ENCODE measurements at regions not wholly inside any gene's neighbourhood (a gene's known extent, or its start where the extent isn't known, plus 50 kb on each side); places are given as distances from the start of the nearest gene placed in this dataset.

DNA sequence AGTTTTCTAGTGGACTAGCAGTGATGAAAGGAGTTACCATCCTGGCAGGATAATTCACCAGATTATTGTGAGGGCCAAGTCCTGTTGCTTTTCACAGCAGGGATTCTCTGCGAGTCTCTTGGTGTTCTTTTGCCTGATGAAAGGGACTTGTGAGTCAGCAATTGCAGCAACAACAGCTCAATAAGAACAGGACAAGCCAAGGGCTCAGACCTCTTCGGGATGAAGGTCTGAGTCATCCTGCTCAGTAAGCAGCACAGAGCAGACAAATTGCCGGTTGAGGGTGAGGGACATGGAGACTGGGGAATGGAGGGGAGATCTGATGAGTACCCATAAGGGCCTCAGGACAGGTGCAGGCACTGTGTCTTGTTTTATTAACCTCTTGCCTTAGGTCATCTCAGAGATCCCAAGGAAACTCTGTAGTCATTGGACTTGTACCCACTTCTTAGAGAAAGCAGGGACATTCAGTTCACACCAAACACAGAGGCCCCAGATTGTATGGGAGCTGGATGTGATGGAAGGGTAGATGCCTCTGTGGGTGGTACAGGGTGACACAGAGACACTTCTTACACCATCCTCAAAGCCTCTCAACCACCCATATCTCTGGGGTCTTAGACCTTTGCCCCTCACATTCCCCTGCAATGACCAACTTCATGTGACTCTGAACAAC is 173.8 kb upstream of the TLE3 start:
- in situ Hi-C loops (cut with HindIII; ENCODE audit: low sequenced_read_pairs), result no loop called here

DNA sequence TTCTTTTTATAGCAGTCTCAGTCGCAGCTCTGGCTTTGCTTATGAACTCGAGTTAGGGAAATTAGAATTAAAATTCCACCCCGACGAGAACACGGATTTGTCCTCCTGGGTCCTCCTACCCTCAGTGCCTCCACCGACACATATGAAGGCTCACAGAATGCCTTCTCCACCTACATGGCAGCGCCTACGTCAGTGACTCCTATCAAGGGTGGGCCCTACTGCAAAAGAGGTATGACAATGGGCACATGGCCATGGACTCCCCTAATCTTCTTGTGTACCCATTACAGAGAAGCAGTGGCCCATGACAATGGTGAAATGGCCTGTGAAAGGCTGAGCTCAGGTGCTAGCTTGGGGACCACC is 173.0 kb upstream of the TLE3 start:
- in situ Hi-C loops (cut with HindIII; ENCODE audit: low sequenced_read_pairs), result no loop called here

DNA sequence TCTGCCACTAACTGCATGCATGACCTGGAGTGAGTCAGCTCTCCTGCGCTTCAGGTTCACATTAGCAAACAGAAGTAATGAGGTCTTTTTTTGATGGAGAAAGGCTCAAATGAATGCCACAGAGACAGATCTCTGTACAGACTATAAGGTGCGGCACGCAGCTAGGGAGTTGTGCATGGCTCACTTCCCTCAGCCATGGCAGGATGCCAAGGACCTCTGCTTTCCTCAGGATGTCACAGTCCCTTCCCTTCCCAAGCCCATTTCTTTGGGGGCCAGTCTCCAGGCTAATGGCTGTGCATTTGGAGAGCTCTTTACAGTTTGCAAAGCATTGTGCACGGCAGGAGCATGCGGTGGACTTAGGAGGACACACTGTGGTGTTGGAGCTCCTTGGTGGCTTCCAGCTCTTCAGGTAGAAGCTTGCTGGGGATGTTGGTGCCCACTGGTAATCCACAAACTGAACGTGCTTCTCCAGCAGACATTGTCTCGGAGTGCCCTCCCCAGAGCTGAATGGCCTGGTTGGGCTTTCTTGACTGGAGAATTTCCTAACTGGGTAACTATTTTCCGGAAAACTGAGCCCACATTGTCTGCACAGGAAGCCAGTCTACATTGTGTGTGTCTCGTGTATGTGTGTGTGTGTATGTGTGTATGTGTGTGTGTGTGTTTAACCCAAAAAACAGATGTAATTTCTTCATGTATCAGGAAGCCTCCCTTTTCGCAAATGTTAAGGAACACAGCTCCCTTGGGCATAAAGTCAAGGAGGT is 172.5 kb upstream of the TLE3 start:
- in situ Hi-C loops (cut with HindIII; ENCODE audit: low sequenced_read_pairs), result no loop called here

DNA sequence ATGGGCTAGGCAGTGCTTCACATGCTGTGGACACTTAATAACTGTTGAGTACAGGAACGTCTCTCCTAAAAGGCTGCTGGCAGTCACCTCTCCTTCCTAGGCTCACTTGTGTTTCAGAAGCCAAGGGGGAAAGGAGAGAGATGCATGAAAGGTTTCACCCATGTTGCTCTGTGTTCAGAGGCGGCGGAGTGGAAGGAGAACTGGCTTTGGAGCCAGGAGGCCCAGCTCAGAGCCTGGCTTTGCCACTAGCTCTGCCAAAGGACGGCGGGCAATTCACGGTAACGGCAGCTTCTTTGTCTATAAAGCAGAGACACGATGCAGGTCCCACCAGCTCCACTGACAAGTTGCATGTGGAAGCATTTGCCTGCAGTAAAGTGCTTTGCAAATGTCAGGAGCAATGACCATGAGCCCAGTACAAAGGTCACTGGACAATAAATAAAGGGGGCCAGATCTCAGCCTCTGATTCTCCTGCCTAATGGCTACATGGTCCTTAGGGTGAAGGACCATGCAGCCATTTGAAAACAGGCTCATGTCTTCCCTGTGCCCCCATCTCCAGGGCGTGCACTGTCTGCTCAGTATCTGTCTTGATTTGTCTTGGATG is 171.7 kb upstream of the TLE3 start:
- in situ Hi-C loops (cut with HindIII; ENCODE audit: low sequenced_read_pairs), result no loop called here

DNA sequence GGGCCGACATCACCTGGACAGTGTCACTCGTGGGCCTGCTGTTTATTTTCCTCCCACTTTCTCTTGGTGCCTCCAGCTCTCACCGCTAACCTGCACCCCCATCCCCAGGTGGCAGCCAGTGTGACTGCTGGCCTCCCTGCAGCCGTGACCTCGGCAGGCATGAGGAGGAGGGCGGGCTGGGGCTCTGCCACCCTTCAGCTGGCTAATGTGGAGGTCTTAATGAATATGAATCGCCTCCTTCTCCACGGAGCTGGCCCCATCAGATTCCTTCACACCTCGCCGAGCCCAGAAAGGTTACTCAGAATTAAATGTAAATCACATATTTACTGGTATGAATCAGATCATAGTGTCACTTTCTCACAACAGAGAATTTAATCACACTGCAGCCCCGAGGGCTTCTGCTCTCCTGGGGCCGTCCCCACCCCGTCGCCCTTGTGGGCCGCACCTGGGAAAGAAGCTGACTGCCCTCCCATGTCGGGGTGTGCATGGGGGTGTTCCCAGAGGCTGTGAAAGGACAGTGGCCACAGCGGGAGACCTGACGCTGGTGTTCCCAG is 171.1 kb upstream of the TLE3 start:
- in situ Hi-C loops (cut with HindIII; ENCODE audit: low sequenced_read_pairs), result no loop called here

DNA sequence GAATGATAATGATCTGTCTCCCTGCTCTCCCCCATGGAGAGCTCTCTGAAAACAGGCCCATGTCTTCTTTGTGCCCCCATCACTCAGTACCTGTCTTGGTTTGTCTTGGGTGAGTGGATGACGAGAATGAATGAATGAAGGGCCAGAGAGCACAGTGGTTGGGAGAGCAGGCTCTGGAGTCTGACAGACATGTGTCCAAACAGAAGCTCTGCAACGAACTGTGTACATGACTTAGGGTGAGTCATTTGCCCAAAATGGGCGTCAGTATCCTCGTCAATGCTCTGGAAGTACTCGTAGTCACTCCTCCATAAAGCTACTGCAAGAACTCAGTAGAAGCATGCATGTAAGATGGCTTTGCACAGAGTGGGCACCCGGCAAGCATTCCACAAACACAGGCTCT is 170.2 kb upstream of the TLE3 start:
- in situ Hi-C loops (cut with HindIII; ENCODE audit: low sequenced_read_pairs), result no loop called here

GRCh38 chr15:70267306-70267705 is 169.6 kb upstream of the TLE3 start:
- in situ Hi-C loops (cut with HindIII; ENCODE audit: low sequenced_read_pairs), result no loop called here

DNA sequence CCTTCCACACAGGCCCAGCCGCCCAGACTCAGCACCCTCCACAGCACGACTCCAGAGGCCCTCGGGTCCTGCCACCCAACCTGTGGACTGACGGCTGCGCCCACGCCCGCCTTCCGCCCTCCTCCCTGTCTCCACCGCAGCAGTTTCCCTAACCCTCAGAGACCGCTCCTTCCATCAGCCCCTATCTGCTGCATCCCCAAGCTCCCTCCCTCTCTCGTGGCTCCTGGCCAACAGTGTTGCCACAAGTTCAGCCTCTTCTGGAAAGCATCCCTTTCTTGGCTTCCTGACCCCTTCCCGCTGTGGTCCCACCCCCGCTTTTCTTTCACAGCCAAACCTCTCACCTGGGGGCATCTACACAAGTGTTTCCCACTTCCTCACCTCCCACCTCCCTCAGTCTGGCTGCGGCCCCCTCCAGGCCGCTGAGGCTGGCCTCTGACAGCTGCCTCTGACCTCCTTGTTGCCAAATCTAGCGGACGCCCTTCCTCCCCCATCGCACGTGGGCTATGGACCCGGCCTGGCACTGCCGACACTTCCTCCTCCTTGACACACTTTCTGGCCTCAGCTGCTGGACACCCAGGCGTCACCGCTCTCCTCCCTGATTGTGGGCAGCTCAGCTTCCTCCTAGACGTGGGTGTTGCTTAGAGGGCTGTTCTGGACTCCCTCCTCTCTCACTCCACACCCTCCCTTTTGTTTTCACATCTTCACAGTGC is 168.8 kb upstream of the TLE3 start:
- in situ Hi-C loops (cut with HindIII; ENCODE audit: low sequenced_read_pairs), result no loop called here

- in situ Hi-C loops (cut with HindIII; ENCODE audit: low sequenced_read_pairs), result no loop called here
Measured at GRCh38 chr15:70265986-70266385, 168.3 kb upstream of the TLE3 start.

GRCh38 chr15:70265466-70265978 is 167.8 kb upstream of the TLE3 start:
- in situ Hi-C loops (cut with HindIII; ENCODE audit: low sequenced_read_pairs), result no loop called here

DNA sequence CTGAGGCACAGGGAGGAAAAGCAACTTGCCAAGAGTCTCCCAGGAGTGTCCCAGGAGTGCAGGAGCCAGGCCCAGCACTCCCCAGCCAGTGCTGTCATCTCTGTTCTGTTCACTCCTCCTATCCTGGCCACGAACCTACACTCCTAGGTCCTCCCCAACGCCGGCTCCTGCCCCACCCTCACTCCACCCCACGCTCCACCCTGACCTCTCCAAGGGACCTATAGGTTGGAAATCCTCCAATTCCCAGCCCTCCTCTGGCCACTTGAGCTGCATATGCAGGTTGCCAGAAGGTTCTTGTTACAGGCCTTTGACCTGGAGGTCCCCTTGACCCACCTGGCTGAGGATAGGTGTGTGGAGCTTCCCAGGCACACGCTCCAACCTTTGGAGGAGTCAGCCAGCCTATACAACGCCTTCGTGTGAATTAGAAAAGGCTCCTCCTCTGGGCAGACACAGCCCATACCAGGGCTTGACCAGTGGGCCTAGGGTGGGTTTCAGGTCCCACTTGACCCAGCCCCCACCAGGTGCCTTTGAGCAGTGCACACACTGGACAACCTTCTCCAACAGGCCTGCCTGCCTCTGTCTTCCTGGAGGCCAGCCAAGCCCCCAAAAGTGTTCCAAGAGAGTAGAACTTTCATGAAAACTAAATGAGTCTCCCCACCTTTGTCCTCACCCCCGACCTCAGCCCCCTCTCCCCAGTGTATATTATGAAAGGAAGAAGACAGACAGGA is 167.2 kb upstream of the TLE3 start:
- in situ Hi-C loops (cut with HindIII; ENCODE audit: low sequenced_read_pairs), result no loop called here

GRCh38 chr15:70264014-70264582 is 166.4 kb upstream of the TLE3 start:
- in situ Hi-C loops (cut with HindIII; ENCODE audit: low sequenced_read_pairs), result no loop called here

- in situ Hi-C loops (cut with HindIII; ENCODE audit: low sequenced_read_pairs), result no loop called here
Measured at GRCh38 chr15:70262591-70263274, 165.0 kb upstream of the TLE3 start.

GRCh38 chr15:70262171-70262570 is 164.5 kb upstream of the TLE3 start:
- in situ Hi-C loops (cut with HindIII; ENCODE audit: low sequenced_read_pairs), result no loop called here

- in situ Hi-C loops (cut with HindIII; ENCODE audit: low sequenced_read_pairs), result no loop called here
Measured at GRCh38 chr15:70261083-70261482, 163.4 kb upstream of the TLE3 start.

DNA sequence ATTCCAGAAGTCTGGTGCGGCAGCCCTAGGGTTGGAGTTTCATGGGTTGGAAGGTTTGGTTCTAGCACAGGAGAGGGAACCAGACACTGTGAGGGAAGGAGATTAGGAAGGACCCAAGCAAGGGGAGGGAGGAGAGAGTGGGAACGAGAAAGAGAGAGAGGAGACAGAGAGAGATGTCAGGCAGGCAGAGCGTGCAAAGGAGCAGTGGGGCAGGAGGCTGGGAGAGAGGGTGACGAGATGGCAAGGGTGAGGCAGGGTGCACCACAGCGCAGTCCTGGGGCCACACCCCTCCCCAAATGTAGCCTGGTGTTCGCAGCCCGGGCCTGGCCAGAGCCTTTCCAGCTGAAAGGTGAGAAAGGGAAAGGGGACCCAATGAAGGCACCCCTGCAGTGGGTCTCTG is 162.9 kb upstream of the TLE3 start:
- in situ Hi-C loops (cut with HindIII; ENCODE audit: low sequenced_read_pairs), result no loop called here

DNA sequence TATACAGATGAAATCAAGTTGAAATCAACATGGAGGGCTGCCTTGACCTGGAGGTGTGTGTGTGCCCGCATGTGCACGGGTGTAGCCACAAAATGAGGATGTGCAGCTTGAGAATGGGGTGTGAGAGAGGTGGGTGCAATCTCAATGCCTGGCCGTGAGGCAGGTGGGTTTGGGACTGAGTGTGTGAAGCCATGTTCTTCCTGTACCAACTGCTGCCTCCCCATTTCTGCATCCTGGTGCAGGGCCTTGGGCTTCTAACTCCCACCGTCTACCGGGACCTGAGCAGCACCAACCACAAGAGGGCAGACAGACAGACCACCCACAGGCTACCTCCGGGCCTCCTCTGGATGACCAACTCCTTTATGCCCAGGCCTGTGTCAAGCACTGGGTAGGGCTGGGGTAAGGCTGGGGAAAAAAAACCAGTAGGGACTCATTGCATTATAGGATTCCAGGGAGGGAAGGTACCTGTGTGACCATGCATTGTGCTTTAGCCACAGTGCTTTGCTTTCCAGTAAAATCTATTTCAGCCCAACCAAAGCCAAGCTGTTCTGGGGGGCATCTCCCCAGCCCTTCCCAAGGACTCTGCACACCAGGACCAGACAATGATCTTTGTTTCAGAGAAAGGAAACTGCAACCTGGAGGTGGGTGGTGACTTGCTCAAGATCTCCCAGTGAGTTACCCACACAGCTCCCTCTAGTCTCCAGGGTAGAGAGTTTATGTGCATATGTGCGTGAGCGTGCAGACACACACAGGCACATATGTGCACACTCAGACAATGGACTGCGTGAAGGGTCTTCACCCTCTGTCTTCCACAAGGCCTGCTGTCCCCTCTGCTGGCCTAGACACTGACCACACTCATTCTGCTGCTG is 162.2 kb upstream of the TLE3 start:
- in situ Hi-C loops (cut with HindIII; ENCODE audit: low sequenced_read_pairs), result no loop called here

GRCh38 chr15:70259028-70259424 is 161.3 kb upstream of the TLE3 start:
- in situ Hi-C loops (cut with HindIII; ENCODE audit: low sequenced_read_pairs), result no loop called here

Measured in DLD1 (cell line).